ENCODE measurements at regions not wholly inside any gene's neighbourhood (a gene's known extent, or its start where the extent isn't known, plus 50 kb on each side); places are given as distances from the start of the nearest gene placed in this dataset.

DNA sequence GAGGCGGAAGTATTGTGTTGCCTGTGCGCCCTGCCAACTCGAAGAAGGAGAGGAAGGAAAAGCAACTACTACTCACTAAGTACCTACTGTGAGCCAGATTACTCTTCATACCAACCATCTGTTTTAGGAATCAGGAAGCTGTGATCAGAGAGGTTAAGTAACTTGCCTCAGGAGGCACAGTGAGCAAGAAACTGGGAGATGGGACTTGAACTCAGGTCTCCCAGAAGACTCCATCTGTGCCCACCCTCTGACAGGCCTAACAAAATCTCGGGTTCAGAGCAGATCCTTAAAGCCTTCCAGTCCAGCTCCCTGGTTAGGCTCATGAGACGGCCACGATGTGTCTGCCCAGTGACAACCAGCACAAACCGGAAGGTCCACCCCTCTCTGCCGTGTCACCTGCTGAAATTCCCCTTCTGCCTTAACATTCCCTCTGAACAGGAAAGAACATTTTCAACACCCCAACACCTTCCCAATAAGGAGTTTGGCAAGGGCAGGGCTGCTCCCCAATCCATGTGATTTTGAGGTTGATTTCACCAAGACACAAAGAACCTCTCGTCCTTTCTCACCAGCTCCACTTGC, 230.1 kb downstream of the TOMM20 start (continued):
- TF ChIP-seq, protein P1, sequence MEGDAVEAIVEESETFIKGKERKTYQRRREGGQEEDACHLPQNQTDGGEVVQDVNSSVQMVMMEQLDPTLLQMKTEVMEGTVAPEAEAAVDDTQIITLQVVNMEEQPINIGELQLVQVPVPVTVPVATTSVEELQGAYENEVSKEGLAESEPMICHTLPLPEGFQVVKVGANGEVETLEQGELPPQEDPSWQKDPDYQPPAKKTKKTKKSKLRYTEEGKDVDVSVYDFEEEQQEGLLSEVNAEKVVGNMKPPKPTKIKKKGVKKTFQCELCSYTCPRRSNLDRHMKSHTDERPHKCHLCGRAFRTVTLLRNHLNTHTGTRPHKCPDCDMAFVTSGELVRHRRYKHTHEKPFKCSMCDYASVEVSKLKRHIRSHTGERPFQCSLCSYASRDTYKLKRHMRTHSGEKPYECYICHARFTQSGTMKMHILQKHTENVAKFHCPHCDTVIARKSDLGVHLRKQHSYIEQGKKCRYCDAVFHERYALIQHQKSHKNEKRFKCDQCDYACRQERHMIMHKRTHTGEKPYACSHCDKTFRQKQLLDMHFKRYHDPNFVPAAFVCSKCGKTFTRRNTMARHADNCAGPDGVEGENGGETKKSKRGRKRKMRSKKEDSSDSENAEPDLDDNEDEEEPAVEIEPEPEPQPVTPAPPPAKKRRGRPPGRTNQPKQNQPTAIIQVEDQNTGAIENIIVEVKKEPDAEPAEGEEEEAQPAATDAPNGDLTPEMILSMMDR (IDR thresholded peaks at IDR 0.05), result no peak
- TF ChIP-seq, protein P2, sequence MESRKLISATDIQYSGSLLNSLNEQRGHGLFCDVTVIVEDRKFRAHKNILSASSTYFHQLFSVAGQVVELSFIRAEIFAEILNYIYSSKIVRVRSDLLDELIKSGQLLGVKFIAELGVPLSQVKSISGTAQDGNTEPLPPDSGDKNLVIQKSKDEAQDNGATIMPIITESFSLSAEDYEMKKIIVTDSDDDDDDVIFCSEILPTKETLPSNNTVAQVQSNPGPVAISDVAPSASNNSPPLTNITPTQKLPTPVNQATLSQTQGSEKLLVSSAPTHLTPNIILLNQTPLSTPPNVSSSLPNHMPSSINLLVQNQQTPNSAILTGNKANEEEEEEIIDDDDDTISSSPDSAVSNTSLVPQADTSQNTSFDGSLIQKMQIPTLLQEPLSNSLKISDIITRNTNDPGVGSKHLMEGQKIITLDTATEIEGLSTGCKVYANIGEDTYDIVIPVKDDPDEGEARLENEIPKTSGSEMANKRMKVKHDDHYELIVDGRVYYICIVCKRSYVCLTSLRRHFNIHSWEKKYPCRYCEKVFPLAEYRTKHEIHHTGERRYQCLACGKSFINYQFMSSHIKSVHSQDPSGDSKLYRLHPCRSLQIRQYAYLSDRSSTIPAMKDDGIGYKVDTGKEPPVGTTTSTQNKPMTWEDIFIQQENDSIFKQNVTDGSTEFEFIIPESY (IDR thresholded peaks at IDR 0.05; ENCODE audit: borderline replicate concordance, low read depth), result no peak
- TF ChIP-seq FOXM1 (IDR thresholded peaks at IDR 0.05; ENCODE audit: low read depth), result no peak

DNA sequence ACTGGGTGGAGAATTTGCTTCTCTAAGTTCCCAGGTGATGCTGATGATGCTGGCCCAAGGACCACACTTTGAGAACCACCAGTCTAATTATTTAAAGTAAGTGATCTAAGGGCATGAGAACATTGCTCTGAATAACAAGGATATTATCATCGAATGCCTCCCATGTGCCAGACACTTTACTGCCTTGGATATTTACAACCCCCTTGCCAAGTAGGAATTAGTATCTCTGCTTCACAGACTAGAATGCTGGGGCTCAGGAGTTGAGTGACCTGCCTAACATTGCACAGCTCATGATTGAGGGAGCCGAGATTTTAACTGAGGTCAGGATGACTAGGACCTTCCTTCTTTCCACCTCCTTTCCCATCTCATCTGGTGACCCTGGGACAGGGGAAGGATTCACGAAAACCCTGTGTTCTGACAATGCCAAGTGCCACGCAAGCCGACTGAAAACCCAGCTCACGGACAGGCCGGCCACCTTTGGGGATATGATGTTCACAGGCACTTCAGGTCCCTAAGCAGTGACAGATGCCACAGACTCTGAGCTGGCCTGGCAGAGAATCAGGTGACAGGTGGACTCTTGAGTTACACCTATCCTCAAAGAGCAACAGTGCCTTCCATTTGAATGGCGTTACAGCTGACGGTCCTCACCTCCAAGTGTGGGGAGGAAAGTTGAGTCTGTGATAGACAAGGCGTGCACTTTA, 230.7 kb downstream of the TOMM20 start:
- Histone ChIP-seq H3K27ac (ENCODE audit: low read depth in 2 of 2, low read length in 1 of 2) (no peak overlapping the region), H2AFZ (ENCODE audit: low read depth) (no peak overlapping the region), H3K4me1 (ENCODE audit: control insufficient read depth in 1 of 2, insufficient read depth in 2 of 2, low read depth in 1 of 2, low read length in 1 of 2) (peaks cover 7 to 18% of the 10 kb centered on the region in 2 experiments; a peak in 2 of 4 replicates), H3K9me3 (no peaks in the 10 kb centered on the region), H3K9ac (no peak overlapping the region), H3K9me2 (no peaks in the 10 kb centered on the region), H3F3A (replicated peaks; ENCODE audit: insufficient read depth) (no peaks in the 10 kb centered on the region), H3K79me2 (ENCODE audit: insufficient read depth) (no peaks in the 10 kb centered on the region), H3K36me3 (replicated peaks in 1 of 2; ENCODE audit: control insufficient read depth in 1 of 2, insufficient read depth in 2 of 2, low read length in 1 of 2) (no peaks in the 10 kb centered on the region), H3K4me2 (no peak overlapping the region), H3K27me3 (ENCODE audit: insufficient read depth) (no peaks in the 10 kb centered on the region), H3K4me3 (ENCODE audit: low read depth in 2 of 2, low read length in 1 of 2) (no peak overlapping the region), H4K20me1 (ENCODE audit: insufficient read depth) (no peaks in the 10 kb centered on the region)
- ChIA-PET POLR2A (no interaction called here), CTCF (no interaction called here)
- 96% methylated on average over 8 of the region's 10 CpGs for WGBS (ENCODE audit: low lambda C conversion rate)
- no peak for DNase-seq
- TF ChIP-seq, protein P3, sequence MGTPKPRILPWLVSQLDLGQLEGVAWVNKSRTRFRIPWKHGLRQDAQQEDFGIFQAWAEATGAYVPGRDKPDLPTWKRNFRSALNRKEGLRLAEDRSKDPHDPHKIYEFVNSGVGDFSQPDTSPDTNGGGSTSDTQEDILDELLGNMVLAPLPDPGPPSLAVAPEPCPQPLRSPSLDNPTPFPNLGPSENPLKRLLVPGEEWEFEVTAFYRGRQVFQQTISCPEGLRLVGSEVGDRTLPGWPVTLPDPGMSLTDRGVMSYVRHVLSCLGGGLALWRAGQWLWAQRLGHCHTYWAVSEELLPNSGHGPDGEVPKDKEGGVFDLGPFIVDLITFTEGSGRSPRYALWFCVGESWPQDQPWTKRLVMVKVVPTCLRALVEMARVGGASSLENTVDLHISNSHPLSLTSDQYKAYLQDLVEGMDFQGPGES (IDR thresholded peaks at IDR 0.05; ENCODE audit: low read depth, low read length), result no peak
- TF ChIP-seq RAD21 (IDR thresholded peaks at IDR 0.05; ENCODE audit: low read length) (no peak), GABPA (IDR thresholded peaks at IDR 0.05; ENCODE audit: low read depth) (no peak), MEF2A (IDR thresholded peaks at IDR 0.05; ENCODE audit: borderline replicate concordance, low read depth) (no peak), RFX5 (IDR thresholded peaks at IDR 0.05; ENCODE audit: low read length) (no peak), FOXJ3 (CRISPR knock-in tag; IDR thresholded peaks at IDR 0.05) (no peak), SMC3 (IDR thresholded peaks at IDR 0.05; ENCODE audit: low read depth, low read length) (no peak), EP300 (IDR thresholded peaks at IDR 0.05; ENCODE audit: borderline replicate concordance in 1 of 2, low read depth in 1 of 2, low read length in 1 of 2) (no peak), JUND (IDR thresholded peaks at IDR 0.05) (no peak)
- TF ChIP-seq, protein P1 (IDR thresholded peaks at IDR 0.05), result no peak
- TF ChIP-seq, protein P4, sequence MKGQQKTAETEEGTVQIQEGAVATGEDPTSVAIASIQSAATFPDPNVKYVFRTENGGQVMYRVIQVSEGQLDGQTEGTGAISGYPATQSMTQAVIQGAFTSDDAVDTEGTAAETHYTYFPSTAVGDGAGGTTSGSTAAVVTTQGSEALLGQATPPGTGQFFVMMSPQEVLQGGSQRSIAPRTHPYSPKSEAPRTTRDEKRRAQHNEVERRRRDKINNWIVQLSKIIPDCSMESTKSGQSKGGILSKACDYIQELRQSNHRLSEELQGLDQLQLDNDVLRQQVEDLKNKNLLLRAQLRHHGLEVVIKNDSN (IDR thresholded peaks at IDR 0.05; ENCODE audit: borderline replicate concordance, low read depth), result no peak

Data from SK-N-SH (cell line).